ENCODE measurements at regions not wholly inside any gene's neighbourhood (a gene's known extent, or its start where the extent isn't known, plus 50 kb on each side); places are given as distances from the start of the nearest gene placed in this dataset.
"Not testable (repeated sequence)": the region's sequence is repeated elsewhere in the genome, so short reads cannot be mapped to it uniquely, and the experiment has no call there.

DNA sequence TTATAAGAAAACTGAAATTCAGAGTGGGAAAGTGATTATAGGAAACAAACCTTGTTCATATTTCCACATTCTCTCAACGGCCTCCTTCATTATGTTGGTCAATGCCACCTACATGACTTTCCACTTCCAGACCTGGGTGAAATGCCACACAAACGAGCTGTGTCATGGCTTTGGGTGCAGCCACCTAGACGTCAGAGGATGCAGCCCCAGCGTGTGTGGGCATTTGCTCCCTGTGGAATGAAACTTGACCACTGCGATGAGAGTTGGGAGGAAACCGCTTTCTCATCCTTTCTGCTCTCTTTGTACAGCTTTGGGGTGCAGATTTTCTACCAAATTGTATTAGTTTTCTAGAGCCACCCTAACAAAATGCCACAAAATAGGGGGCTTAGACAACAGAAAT, 291.0 kb downstream of the CYRIA start:
- DNase-seq (ENCODE audit: extremely low read depth in 1 of 2, low read depth in 1 of 2), result no peak

DNA sequence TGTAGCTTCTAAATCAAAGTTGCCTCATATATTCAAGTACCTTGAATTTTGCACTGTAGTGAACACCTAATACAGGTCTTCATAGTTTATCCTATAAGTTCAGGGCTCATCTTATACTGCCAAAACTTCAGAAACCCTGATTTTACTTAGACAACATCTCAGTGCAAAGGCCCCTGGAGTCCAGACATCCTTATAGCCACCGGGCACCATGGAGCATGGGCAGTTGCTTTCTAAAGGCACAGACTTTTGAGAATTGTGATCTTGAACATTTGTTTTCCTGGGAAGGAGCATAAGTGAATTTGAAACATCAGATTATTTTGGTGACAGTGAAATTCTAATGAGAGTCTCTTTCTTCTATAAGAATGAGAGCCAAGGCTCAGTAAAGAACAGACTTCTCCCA, 292.3 kb downstream of the CYRIA start:
- DNase-seq (ENCODE audit: extremely low read depth in 1 of 2, low read depth in 1 of 2), result no peak

DNA sequence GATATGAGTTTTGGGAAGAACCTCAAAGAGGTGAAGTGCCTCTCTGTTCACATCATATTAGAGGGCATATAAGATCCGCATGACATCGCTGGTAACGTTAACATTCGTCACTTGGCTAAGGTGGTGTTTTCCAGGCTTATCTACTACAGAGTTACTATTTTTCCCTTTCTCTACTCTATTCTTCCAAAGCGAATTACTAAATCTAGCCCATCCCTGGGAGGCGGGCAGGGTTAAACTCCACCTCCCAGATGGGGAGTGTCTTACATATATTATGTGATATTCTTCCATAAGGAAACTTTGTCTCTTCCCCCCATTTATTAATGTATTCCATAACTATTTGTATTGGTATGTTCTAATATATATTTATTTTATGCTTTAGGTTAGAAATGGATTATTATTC, 293.9 kb downstream of the CYRIA start:
- no peak for DNase-seq (ENCODE audit: extremely low read depth in 1 of 2, low read depth in 1 of 2)

DNA sequence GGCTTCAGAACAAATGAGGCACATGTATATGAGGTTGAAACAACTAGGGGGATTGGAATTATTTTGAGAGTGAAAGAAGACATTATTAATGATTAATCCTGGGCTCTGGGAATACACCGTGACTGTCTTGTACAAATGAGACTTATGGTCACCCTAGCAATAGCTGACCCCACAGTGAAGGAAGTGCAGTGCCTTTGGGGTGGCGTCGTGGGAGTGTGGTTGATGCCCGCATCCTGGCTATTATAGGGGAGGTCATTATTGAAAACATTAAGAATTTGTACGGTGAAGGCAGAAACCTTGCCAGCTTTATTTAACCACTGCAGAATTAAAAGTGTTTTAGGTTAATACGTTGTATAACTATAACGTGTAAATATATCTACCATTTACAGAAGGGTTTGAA, 296.7 kb downstream of the CYRIA start:
- no peak for DNase-seq (ENCODE audit: extremely low read depth in 1 of 2, low read depth in 1 of 2)

DNA sequence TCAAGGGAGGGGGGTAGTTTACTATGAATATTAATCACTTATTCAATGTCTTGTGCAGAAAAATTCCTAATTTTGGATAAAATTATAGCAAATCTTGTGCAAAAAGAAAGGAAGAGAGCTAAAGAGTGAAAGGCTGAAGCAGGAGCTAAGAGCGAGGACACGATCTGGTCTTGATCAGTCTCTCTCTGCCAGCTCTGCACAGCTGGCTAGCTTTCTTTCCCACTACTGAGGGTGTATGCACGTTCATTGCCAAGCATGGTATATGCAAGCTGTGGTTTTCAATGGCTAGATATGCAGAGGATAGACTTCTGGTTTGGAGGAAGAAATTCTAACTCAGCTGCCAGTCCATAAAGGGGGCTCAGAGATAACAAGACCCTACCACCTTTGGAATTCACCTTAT, 297.3 kb downstream of the CYRIA start:
- DNase-seq (ENCODE audit: extremely low read depth in 1 of 2, low read depth in 1 of 2), result no peak

DNA sequence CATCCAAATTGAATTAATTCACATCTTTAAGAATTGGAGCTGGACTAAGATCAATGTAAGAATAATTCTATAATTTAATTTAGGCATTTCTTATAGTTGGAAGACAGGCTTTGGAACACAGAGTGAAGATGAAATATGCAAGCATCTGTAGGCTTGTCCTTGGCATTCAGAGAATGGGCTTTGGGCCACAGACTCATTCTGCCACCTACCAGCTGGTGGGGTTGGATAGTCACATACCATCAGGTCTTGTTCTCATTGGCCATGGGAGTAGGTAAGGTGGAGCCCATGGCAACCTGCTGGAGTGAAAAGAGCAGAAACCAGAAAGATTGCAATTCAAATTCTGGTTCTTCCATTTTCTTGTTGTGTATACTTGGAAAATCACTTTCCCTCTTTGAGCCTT, 300.3 kb downstream of the CYRIA start:
- no peak for DNase-seq (ENCODE audit: extremely low read depth in 1 of 2, low read depth in 1 of 2)

DNA sequence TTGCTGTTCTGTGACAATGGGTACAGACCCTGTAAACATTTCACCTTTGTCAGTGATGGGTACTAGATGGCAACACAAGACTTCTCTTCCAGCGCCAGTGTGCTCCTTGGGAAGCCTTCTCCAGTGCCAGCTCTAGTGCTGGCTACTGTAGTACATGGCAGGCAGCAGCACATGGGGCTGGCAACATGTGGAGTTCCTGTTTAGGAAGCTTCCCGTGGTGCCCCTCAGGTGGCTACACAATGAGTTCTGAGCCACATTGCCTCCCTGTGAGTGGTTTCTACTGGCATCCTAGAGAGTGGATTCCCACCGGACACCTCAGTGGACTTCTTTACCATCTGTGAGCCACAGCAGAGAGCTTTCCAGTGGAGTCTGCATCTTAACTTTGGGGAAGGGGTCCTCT, 302.1 kb downstream of the CYRIA start:
- no peak for DNase-seq (ENCODE audit: extremely low read depth in 1 of 2, low read depth in 1 of 2)

DNA sequence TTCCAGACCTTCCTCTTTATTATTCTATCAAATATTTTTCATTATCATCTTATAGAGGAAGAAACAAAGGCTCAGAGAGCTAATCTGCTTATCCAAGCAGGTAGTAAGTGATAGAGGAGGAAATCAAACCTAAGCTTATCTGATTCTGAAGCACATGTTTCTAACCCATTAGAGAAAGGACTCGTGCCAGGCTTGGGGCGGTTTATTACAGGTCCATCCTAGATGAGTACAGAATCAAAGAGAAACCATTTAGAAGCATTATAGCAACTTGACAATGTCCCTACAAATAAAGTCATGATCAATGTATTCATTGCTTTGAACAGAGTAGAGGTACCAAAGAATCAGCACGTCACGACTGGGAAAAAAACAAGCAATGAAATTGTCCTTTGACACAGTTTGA, 303.0 kb downstream of the CYRIA start:
- DNase-seq (ENCODE audit: extremely low read depth in 1 of 2, low read depth in 1 of 2), result no peak

DNA sequence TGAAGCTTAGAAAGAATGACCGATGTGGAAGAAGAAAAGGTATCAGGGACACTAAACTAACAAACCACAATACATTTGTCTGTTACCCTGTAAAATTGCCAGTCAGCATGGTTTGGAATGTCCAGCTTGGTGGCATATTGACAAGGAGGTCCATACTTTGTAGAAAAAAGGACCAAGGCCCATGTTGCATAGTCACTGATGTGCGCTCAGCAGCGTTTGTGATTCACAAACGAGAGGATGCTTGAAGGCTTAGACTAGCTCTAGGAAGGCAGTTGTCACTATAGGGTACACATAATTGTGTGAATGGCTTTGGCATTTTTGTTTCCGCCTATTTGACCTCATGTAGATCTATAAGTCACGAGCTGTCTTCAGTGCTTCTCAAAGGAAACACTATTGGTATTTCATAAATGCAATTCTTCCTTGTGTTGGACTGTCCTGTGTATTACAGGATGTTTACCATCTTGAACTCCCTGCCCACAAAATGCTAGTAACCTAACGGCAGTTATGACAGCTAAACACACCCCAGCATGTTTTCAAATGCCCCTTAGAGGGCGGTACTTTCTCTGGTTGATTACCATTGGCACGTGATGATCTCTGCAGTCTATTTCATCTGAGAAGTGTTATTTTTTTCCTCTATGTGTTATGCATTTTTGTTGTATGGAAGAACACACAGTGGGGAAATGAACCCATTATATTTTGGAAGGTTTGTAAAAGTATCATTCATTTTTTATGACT, 304.2 kb downstream of the CYRIA start:
- DNase-seq (ENCODE audit: extremely low read depth in 1 of 2, low read depth in 1 of 2), result no peak

DNA sequence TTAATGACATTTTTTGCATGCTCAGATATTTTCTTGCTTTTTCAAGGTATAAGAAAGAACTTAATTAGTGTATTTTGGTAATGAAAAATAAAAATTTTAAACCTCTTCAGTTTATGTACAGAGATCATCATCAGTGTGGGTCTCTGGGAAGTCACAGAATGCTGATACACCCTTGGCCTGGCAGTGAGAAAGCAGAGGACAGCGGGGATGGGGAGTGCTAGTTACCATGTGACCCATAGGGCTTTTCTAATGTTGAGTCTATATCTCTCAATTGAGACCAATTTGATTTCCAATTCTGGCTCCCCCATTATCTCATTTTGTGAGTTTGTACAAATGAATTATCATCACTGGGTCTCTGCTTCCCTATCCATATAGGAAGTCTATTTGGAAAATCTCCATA, 305.7 kb downstream of the CYRIA start:
- DNase-seq (ENCODE audit: extremely low read depth in 1 of 2, low read depth in 1 of 2), result no peak

DNA sequence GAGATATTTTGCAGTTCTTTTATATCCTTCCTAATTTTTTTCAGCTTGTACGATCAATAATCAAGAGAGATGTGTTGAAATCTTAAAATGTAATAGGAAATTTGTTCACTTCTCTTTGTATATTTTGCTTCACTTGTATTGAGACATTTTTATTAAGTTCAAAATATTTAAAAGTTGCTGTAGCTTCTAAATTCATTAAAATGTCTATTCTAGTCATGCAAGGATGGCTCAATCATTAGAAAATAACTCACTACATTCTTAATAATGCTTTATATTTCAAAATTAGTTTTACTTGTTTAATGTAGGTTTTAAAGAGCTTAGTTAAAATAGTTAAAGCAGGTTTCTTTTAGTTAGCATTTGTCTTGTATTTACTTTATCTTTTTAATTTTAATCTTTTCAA, 308.4 kb downstream of the CYRIA start:
- no peak for DNase-seq (ENCODE audit: extremely low read depth in 1 of 2, low read depth in 1 of 2)

DNA sequence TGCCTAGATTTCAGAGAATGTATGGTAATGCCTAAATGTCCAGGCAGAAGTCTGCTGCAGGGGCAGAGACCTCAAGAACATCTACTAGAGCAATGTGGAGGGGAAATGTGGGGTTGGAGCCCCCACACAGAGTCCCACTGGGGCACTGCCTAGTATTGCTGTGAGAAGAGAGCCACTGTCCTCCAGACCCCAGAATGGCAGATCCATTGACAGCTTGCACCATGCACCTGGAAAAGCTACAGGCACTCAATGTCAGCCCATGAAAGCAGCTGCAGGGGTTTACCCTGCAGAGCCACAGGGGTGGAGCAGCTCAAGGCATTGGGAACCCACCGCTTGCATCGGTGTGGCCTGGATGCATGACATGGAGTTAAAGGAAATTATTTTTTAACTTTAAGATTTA, 314.1 kb downstream of the CYRIA start:
- no peak for DNase-seq (ENCODE audit: extremely low read depth in 1 of 2, low read depth in 1 of 2)

DNA sequence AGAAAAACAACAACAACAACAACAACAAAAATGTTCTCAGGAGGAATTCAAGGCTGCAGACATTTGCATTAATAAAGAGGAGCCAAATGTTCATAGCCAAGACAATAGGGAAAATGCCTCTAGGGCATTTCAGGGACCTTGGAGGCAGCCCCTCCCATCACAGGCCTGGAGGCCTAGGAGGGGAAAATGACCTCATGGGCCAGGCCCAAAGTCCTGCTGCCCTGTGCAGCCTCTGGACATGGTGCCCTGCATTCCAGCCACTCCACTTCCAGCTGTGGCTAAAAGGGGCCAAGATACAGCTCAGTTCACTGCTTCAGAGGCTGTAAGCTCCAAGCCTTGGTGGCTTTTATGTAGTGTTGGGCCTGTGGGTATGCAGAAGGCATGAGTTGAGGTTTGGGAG, 314.5 kb downstream of the CYRIA start:
- DNase-seq (ENCODE audit: extremely low read depth in 1 of 2, low read depth in 1 of 2), result no peak

DNA sequence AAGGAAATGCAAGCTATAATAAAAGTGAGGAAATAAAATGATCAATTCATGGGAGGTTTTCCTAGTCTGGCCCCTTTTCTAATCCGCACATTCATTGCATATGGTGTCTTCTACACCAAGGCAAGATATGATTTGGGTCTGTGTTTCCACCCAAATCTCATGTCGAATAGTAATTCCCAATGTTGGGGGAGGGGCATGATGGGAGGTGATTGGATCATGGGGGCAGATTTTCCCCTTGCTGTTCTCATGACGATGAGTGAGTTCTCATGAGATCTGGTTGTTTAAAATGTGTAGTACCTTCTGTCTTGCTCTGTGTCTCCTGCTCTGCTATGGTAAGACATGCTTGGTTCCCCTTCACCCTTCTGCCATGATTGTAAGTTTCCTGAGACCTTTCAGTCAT, 315.4 kb downstream of the CYRIA start:
- DNase-seq (ENCODE audit: extremely low read depth in 1 of 2, low read depth in 1 of 2), result no peak

DNA sequence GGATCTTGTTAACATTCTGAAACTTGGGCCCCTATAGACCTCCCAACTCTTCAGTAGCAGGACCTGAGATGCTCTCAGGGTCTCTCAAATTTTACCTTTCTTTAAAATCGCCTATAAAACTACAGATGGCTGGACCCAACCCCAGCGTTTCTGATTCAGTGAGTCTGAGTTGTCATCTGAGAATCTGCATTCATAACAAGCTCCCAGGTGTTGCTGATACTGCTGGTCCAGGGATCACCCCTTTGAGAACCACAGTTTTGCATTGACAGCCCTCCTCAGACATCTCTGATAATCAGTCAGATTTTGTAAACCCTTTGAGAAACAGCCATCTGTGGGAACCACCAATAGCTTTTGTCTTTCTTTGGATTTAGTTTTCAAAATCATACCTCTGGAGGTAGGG, 315.8 kb downstream of the CYRIA start:
- no peak for DNase-seq (ENCODE audit: extremely low read depth in 1 of 2, low read depth in 1 of 2)

DNA sequence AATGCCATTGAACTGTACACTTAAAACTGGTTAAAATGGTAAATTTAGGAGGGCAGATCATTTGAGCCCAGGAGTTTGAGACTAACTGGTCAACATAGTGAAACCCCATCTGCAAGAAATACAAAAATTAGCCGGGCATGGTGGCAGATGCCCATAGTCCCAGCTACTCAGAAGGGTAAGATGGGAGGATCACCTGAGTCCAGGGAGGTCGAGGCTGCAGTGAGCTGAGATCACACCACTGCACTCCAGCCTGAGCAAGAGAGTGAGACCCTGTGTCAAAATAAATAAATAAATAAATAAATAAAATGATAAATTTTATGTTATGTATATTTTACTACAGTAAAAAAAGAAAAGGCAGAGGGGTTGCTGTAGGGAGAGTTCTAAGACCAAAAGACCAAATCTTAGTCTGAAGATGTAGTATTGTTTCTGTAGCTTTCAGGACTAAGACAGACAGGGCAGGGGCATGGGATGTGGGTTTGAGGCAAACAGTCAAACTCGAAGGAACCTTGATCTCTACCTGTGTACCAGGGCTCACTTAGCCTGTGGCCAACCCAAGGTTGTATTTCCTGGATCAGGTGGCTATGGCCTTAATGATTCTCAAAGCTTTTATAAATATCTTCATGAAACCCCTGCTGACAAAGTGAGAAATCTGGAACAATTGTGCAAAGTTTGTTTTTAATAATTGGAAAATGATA, 316.7 kb downstream of the CYRIA start:
- DNase-seq (ENCODE audit: extremely low read depth in 1 of 2, low read depth in 1 of 2), result no peak

DNA sequence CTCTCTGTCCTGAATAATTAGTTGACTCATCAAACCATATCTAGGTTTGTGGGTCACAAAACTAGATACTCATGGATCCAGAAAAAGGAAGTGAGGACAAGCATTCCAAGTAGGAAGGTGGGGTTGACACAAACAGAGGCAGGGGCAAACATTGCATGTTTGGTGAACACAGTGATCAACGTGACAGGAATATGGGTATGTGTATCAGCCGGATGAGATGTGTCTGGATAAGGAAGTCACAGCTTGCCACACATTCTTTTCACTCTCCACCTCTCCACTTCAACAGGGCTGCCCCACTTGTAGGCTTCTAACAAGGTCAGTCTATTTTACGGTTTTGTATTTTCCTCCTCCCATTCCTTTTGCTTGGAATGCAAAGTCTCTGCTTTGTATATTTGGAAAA, 319.0 kb downstream of the CYRIA start:
- no peak for DNase-seq (ENCODE audit: extremely low read depth in 1 of 2, low read depth in 1 of 2)

DNA sequence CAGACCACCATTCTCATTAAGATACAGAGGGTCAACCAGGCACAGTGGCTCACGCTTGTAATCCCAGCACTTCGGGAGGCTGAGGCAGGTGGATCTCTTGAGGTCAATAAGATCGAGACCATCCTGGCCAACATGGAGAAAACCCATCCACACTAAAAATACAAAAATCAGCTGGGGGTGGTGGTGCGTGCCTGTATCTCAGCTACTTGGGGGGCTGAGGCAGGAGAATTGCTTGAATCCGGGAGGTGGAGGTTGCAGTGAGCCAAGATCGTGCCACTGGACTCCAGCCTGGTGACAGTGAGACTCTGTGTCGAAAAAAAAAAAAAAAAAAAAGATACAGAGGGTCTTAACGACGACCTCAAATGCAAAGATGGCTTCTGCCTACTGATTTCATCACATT, 320.4 kb downstream of the CYRIA start:
- not testable (repeated sequence) for DNase-seq (ENCODE audit: extremely low read depth in 1 of 2, low read depth in 1 of 2)

DNA sequence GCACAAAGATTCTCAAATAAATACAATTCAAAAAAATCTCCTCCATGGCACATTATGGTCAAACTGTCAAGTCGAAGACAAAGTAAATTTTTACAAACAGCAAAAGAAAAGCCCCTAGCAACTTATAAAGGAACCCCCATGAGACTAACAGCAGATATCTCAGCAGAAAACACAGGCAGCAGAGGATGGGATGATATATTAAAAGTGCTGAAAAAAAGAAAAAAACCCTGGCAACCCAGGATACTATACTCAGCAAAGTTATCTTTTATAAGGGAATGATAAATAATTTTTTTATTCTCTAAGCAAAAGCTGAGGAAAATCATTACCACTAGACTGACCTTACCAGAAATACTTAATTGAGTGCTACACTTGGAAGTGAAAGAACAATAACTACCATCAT, 326.4 kb downstream of the CYRIA start:
- DNase-seq (ENCODE audit: extremely low read depth in 1 of 2, low read depth in 1 of 2), result no peak

DNA sequence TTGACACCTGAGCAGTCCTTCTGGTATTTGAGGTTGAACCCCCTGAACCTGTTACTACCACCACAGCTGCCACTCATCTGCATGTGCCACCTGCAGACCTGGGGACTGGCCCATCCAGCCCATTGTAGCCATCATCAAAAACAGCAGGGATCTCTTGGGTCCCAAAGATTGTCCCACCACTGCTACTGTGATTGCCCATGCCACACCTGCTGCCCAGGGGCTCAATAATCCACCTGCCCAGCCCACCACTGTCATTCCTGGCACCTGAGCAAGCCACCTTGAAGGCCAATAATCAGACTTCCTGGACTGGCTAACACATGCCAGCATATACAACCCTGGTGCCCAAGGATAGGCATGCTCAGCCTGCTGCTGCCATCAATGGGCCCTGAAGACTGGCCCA, 327.6 kb downstream of the CYRIA start:
- DNase-seq (ENCODE audit: extremely low read depth in 1 of 2, low read depth in 1 of 2), result no peak

DNA sequence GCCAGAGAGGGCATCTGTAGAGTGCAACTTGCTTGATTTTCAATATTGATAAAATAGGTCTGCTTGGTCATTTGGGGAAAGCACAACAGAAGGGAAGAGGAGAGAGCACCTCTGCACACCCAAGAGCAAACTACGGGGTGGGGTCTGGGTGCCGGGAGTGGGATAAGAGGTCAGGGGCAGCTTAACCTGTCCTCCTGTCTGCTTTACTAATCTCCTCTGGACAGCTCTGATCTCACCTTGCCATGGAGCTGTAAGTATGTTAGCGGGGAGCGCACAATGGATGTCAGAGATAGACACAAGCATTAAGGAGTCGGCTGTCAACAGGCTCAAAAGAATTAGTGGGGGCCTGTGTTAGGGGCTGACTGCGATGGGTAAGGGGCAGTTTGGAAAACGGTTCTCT, 328.7 kb downstream of the CYRIA start:
- no peak for DNase-seq (ENCODE audit: extremely low read depth in 1 of 2, low read depth in 1 of 2)

DNA sequence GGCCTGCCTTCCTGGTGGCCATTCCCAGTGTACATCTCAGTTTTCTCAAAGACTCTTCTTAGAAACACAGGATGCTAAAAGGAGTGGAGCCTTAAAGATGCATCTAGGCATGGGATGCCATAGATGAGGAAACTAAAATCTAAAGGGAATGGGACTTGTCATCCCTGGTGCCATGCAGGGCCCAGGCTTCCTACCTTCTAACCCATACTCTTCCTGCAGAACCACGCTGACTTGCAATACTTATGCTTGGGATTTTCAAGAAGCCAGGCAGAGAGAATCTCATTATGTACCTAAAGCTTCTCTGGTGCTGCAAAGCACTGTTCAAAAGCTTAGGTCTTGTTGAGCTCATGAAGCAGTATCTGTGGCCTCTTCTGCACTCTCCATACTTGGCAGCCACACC, 329.1 kb downstream of the CYRIA start:
- no peak for DNase-seq (ENCODE audit: extremely low read depth in 1 of 2, low read depth in 1 of 2)

DNA sequence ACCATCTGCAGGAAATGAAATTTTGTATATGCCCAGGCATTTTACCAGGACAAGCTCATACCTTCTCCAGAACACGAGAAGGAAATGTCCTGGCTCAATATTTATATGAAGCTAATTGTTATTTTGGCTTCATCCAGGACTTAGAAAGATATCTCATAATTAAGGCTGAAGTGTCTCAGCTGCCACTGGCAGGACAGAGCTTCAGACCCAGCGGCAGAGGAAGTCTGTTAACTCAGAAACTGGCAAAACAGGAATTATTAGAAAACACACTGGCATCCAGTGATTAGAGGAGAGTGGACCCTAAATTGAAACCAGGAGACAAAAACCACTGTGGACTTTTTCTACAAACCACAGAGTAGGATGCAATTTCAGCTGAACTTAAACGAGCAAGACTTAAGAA, 329.7 kb downstream of the CYRIA start:
- no peak for DNase-seq (ENCODE audit: extremely low read depth in 1 of 2, low read depth in 1 of 2)
